Left renal pelvis (tissue), 4 donors: ENCODE measurements at regions not wholly inside any gene's neighbourhood (a gene's known extent, or its start where the extent isn't known, plus 50 kb on each side); places are given as distances from the start of the nearest gene placed in this dataset.

Experiments
- DNase-seq, 4 donors: peaks; one replicate each; pipeline ENCODE4 v3.0.0-alpha.2; 2013; ENCODE audit warnings: low read depth in 4 of 4, low spot score in 3 of 4

- DNase-seq, result no peak
These were observed 1353.4 kb downstream of the PCDH7 start for GRCh38 chr4:32073542-32073941.

- no peak for DNase-seq
These were observed 1367.0 kb downstream of the PCDH7 start for GRCh38 chr4:32087211-32087610.

- DNase-seq, result no peak
These were observed 1374.8 kb downstream of the PCDH7 start for GRCh38 chr4:32094987-32095386.

- DNase-seq, result no peak
These were observed 1382.7 kb downstream of the PCDH7 start for GRCh38 chr4:32102896-32103295.

- DNase-seq, result no peak
These were observed 1386.6 kb downstream of the PCDH7 start for GRCh38 chr4:32106767-32107166.

GRCh38 chr4:32112891-32113290, 1392.7 kb downstream of the PCDH7 start:
- no peak for DNase-seq

- no peak for DNase-seq
These were observed 1397.5 kb downstream of the PCDH7 start for GRCh38 chr4:32117693-32118092.

GRCh38 chr4:32119907-32120306, 1399.7 kb downstream of the PCDH7 start:
- DNase-seq, result no peak

GRCh38 chr4:32128549-32128948, 1408.4 kb downstream of the PCDH7 start:
- DNase-seq, result no peak

- no peak for DNase-seq
These were observed 1409.8 kb downstream of the PCDH7 start for GRCh38 chr4:32129967-32130366.

GRCh38 chr4:32133141-32133540, 1413.0 kb downstream of the PCDH7 start:
- DNase-seq, result no peak

GRCh38 chr4:32133734-32134133, 1413.6 kb downstream of the PCDH7 start:
- DNase-seq, result no peak

- no peak for DNase-seq
These were observed 1415.5 kb downstream of the PCDH7 start for GRCh38 chr4:32135642-32136041.

GRCh38 chr4:32136081-32136787, 1416.1 kb downstream of the PCDH7 start:
- DNase-seq, result no peak

- no peak for DNase-seq
These were observed 1420.5 kb downstream of the PCDH7 start for GRCh38 chr4:32140636-32141035.

GRCh38 chr4:32142075-32142474, 1421.9 kb downstream of the PCDH7 start:
- no peak for DNase-seq

- DNase-seq, result no peak
These were observed 1425.8 kb downstream of the PCDH7 start for GRCh38 chr4:32145987-32146386.

GRCh38 chr4:32147446-32148085, 1427.4 kb downstream of the PCDH7 start:
- no peak for DNase-seq

GRCh38 chr4:32148111-32148666, 1428.0 kb downstream of the PCDH7 start:
- DNase-seq, result peak in 2 of 4 donors; percentile 11 to 12

GRCh38 chr4:32158961-32159360, 1438.8 kb downstream of the PCDH7 start:
- no peak for DNase-seq

- DNase-seq, result no peak
These were observed 1441.2 kb downstream of the PCDH7 start for GRCh38 chr4:32161392-32161791.

GRCh38 chr4:32163125-32163524, 1443.0 kb downstream of the PCDH7 start:
- no peak for DNase-seq
